ENCODE measurements at regions not wholly inside any gene's neighbourhood (a gene's known extent, or its start where the extent isn't known, plus 50 kb on each side); places are given as distances from the start of the nearest gene placed in this dataset.

- no peak for ATAC-seq
- Mint-ChIP-seq H3K27me3 (no peaks in the 10 kb centered on the region), H3K36me3 (ENCODE audit: low read depth) (no peaks in the 10 kb centered on the region), H3K9me3 (no peaks in the 10 kb centered on the region), H3K4me3 (no peak overlapping the region), H3K27ac (no peak overlapping the region), H3K4me1 (ENCODE audit: low read depth) (no peaks in the 10 kb centered on the region)
- ChIA-PET CTCF (interaction anchor here (1.1 kb wide), 1 partner anchor 13 kb away, joined by 3 read pairs; no protein-coding TSS in a partner anchor), POLR2A (no interaction called here)
- no peak for TF ChIP-seq CTCF (IDR thresholded peaks at IDR 0.05)
- intact Hi-C loops (cut with micrococcal nuclease) = no loop called here
- DNase-seq = no peak
Measured at GRCh38 chr6:126172131-126172530, 167.8 kb upstream of the CENPW start.

GRCh38 chr6:126173265-126173664, 166.7 kb upstream of the CENPW start:
- POLR2A ChIA-PET = no interaction called here
- Mint-ChIP-seq H3K27ac (no peak overlapping the region), H3K4me1 (ENCODE audit: low read depth) (no peaks in the 10 kb centered on the region), H3K36me3 (ENCODE audit: low read depth) (no peaks in the 10 kb centered on the region), H3K9me3 (no peaks in the 10 kb centered on the region), H3K27me3 (no peaks in the 10 kb centered on the region), H3K4me3 (no peak overlapping the region)
- intact Hi-C loops (cut with micrococcal nuclease) = no loop called here
- DNase-seq = no peak
- no peak for TF ChIP-seq CTCF (IDR thresholded peaks at IDR 0.05)
- CTCF ChIA-PET = no interaction called here
- no peak for ATAC-seq

- no peaks in the 10 kb centered on the region for H3K36me3 Mint-ChIP-seq (ENCODE audit: low read depth)
- ChIA-PET POLR2A (no interaction called here), CTCF (interaction anchor here (1.7 kb wide), 1 partner anchor 13 kb away, joined by 4 read pairs; no protein-coding TSS in a partner anchor)
- ATAC-seq (no peak), DNase-seq (no peak)
- H3K4me3 Mint-ChIP-seq = no peak overlapping the region
- H3K9me3 Mint-ChIP-seq = no peaks in the 10 kb centered on the region
- TF ChIP-seq CTCF (IDR thresholded peaks at IDR 0.05) = no peak
- intact Hi-C loops (cut with micrococcal nuclease) = no loop called here
- no peak overlapping the region for H3K27ac Mint-ChIP-seq
- H3K27me3 Mint-ChIP-seq = no peaks in the 10 kb centered on the region
- H3K4me1 Mint-ChIP-seq (ENCODE audit: low read depth) = no peaks in the 10 kb centered on the region
Measured at GRCh38 chr6:126174697-126175096, 165.2 kb upstream of the CENPW start.

- Mint-ChIP-seq H3K4me1 (ENCODE audit: low read depth) (no peaks in the 10 kb centered on the region), H3K9me3 (no peaks in the 10 kb centered on the region), H3K27me3 (no peaks in the 10 kb centered on the region), H3K4me3 (no peak overlapping the region), H3K27ac (no peak overlapping the region), H3K36me3 (ENCODE audit: low read depth) (no peaks in the 10 kb centered on the region)
- ATAC-seq (no peak), DNase-seq (no peak)
- POLR2A ChIA-PET = no interaction called here
- CTCF ChIA-PET = interaction anchor here (1.7 kb wide), 1 partner anchor 12 kb away, joined by 4 read pairs; no protein-coding TSS in a partner anchor
- TF ChIP-seq CTCF (IDR thresholded peaks at IDR 0.05) = no peak
- intact Hi-C loops (cut with micrococcal nuclease) = no loop called here
Measured at GRCh38 chr6:126175251-126175650, 164.7 kb upstream of the CENPW start.

- Mint-ChIP-seq H3K27ac (no peak overlapping the region), H3K4me1 (ENCODE audit: low read depth) (peaks cover 3% of the 10 kb centered on the region), H3K27me3 (no peaks in the 10 kb centered on the region), H3K4me3 (no peak overlapping the region), H3K9me3 (no peaks in the 10 kb centered on the region), H3K36me3 (ENCODE audit: low read depth) (no peaks in the 10 kb centered on the region)
- TF ChIP-seq CTCF (IDR thresholded peaks at IDR 0.05) = no peak
- DNase-seq (no peak), ATAC-seq (no peak)
- intact Hi-C loops (cut with micrococcal nuclease) = no loop called here
- ChIA-PET POLR2A (no interaction called here), CTCF (interaction anchor here (1.4 to 1.7 kb wide), 2 partner anchors 9 to 11 kb away, joined by 4 to 6 read pairs; no protein-coding TSS in a partner anchor)
Measured at GRCh38 chr6:126176282-126176681, 163.6 kb upstream of the CENPW start.

All from activated CD8-positive, alpha-beta T cell treated with anti-CD3 and anti-CD28 coated beads for 36 hours (primary cell).